Breast epithelium (tissue), 3 donors: ENCODE measurements at regions not wholly inside any gene's neighbourhood (a gene's known extent, or its start where the extent isn't known, plus 50 kb on each side); places are given as distances from the start of the nearest gene placed in this dataset.

Experiments used
- POLR2A ChIP-seq: fragments of 450-650 bp; IDR thresholded peaks from one replicate; pipeline ENCODE4 v1.6.1; 2016; ENCODE audit warnings: antibody characterized with exemption, mild to moderate bottlenecking, moderate library complexity
- POLR2AphosphoS5 ChIP-seq, 3 donors: sonication (generic); formaldehyde crosslinking; IDR thresholded peaks; one replicate each; pipeline ENCODE4 v1.6.1; 2017; ENCODE audit warnings: antibody characterized with exemption in 3 of 3
- TF ChIP-seq, protein P1 (sequence below), 3 donors: fragments of 450-650 bp; IDR thresholded peaks; one replicate each; pipeline ENCODE4 v1.5.1; 2016 to 2017; ENCODE audit warnings: antibody characterized with exemption in 3 of 3, mild to moderate bottlenecking in 3 of 3, moderate library complexity in 3 of 3

- TF ChIP-seq POLR2A: no peak
- TF ChIP-seq, protein P1, sequence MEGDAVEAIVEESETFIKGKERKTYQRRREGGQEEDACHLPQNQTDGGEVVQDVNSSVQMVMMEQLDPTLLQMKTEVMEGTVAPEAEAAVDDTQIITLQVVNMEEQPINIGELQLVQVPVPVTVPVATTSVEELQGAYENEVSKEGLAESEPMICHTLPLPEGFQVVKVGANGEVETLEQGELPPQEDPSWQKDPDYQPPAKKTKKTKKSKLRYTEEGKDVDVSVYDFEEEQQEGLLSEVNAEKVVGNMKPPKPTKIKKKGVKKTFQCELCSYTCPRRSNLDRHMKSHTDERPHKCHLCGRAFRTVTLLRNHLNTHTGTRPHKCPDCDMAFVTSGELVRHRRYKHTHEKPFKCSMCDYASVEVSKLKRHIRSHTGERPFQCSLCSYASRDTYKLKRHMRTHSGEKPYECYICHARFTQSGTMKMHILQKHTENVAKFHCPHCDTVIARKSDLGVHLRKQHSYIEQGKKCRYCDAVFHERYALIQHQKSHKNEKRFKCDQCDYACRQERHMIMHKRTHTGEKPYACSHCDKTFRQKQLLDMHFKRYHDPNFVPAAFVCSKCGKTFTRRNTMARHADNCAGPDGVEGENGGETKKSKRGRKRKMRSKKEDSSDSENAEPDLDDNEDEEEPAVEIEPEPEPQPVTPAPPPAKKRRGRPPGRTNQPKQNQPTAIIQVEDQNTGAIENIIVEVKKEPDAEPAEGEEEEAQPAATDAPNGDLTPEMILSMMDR (IDR thresholded peaks at IDR 0.05): no peak
- TF ChIP-seq POLR2AphosphoS5 (IDR thresholded peaks at IDR 0.05): no peak
Observed at GRCh38 chr6:14276071-14276470, 158.5 kb downstream of the CD83 start.
